ENCODE measurements at regions not wholly inside any gene's neighbourhood (a gene's known extent, or its start where the extent isn't known, plus 50 kb on each side); places are given as distances from the start of the nearest gene placed in this dataset.

GRCh38 chr2:72011370-72011689 lies 136.3 kb downstream of the CYP26B1 start:
- TF ChIP-seq POLR2AphosphoS5 (IDR thresholded peaks at IDR 0.05; ENCODE audit: low read depth) = no peak
- no peak for TF ChIP-seq SPI1 (IDR thresholded peaks at IDR 0.05; ENCODE audit: borderline replicate concordance, low read depth)

Data from HL-60 (cell line).